ENCODE measurements at regions not wholly inside any gene's neighbourhood (a gene's known extent, or its start where the extent isn't known, plus 50 kb on each side); places are given as distances from the start of the nearest gene placed in this dataset.
"Not testable (repeated sequence)": the region's sequence is repeated elsewhere in the genome, so short reads cannot be mapped to it uniquely, and the experiment has no call there.

DNA sequence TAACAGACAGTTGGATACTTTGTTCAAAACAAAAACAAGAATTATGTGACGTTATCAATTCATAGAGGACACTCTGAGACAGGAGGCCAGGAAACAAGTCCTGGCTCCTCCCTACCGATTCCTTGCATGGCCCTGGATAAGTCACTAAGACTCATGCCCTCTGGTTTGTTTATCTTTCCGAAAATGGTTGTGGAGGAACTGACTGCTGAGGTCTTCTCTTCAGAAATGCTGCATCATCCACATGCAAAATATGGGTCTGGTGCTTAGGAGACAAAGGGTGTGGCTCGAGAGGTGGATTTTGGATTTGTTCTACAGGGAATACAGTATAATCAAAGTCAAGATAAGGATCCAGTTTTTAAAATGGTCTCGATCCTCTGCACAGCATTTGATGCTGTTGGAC is 130.9 kb downstream of the RELL1 start:
- WGBS (ENCODE audit: insufficient coverage) = 100% methylated on average over 5 of the region's 5 CpGs

DNA sequence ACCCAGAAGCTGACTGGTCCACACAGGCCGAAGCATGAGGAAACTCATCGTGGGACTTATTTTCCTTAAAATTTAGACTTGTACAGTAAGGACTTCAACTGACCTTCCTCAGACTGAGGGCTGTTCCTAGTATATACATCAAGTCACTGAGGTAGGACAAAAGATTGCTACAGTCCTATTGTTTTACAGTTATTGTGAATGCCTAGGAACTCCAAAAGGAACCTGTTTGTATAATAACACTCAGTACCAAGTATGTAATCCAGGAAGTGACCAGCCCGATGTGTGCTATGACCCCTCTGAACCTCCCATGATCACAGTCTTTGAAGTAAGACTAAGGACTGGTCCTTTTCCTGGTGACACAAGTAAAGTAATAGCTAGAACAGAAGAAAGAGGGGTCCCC is 136.3 kb downstream of the RELL1 start:
- DNase-seq; H3K36me3 ChIP-seq (ENCODE audit: control insufficient read depth in 4 of 4, insufficient read depth in 4 of 4, low read length in 3 of 4); CTCF ChIA-PET; POLR2A ChIA-PET; H3K27ac ChIP-seq (ENCODE audit: insufficient read depth in 1 of 2, low read depth in 1 of 2, low read length in 2 of 2, poor library complexity in 1 of 2, severe bottlenecking in 2 of 2); H3K27me3 ChIP-seq (replicated peaks in 2 of 5; ENCODE audit: control insufficient read depth in 4 of 5, insufficient read depth in 5 of 5, low read length in 4 of 5); H3K4me3 ChIP-seq (ENCODE audit: control insufficient read depth in 1 of 7, extremely low read depth in 1 of 7, insufficient read depth in 4 of 7, low read depth in 2 of 7, low read length in 6 of 7); H3K4me1 ChIP-seq (ENCODE audit: control extremely low read depth in 1 of 4, control insufficient read depth in 4 of 4, insufficient read depth in 4 of 4, low read length in 3 of 4): not testable (repeated sequence)
- 100% methylated on average over 2 of the region's 3 CpGs for WGBS (ENCODE audit: insufficient coverage)
- peaks cover 0 to 23% (median 4%) of the 10 kb centered on the region in 5 experiments for H3K9me3 ChIP-seq (ENCODE audit: control extremely low read depth in 1 of 5, control insufficient read depth in 4 of 5, insufficient read depth in 2 of 5, low read depth in 1 of 5, low read length in 4 of 5)

More for the DNA sequence above, 130.9 kb downstream of the RELL1 start:
- no peak for DNase-seq
- Histone ChIP-seq H3K27me3 (replicated peaks in 2 of 5; ENCODE audit: control insufficient read depth in 4 of 5, insufficient read depth in 5 of 5, low read length in 4 of 5) (no peaks in the 10 kb centered on the region), H3K36me3 (ENCODE audit: control insufficient read depth in 4 of 4, insufficient read depth in 4 of 4, low read length in 3 of 4) (no peaks in the 10 kb centered on the region), H3K27ac (ENCODE audit: insufficient read depth in 1 of 2, low read depth in 1 of 2, low read length in 2 of 2, poor library complexity in 1 of 2, severe bottlenecking in 2 of 2) (no peak overlapping the region), H3K9me3 (ENCODE audit: control extremely low read depth in 1 of 5, control insufficient read depth in 4 of 5, insufficient read depth in 2 of 5, low read depth in 1 of 5, low read length in 4 of 5) (peaks cover 0 to 7% (median 0%) of the 10 kb centered on the region in 5 experiments), H3K4me1 (ENCODE audit: control extremely low read depth in 1 of 4, control insufficient read depth in 4 of 4, insufficient read depth in 4 of 4, low read length in 3 of 4) (no peaks in the 10 kb centered on the region), H3K4me3 (ENCODE audit: control insufficient read depth in 1 of 7, extremely low read depth in 1 of 7, insufficient read depth in 4 of 7, low read depth in 2 of 7, low read length in 6 of 7) (no peak overlapping the region)
- POLR2A ChIA-PET = no interaction called here
- CTCF ChIA-PET = interaction anchor here (1.0 to 1.1 kb wide), 2 partner anchors 12 to 102 kb away, joined by 3 to 7 read pairs; a partner anchor contains a TSS

DNA sequence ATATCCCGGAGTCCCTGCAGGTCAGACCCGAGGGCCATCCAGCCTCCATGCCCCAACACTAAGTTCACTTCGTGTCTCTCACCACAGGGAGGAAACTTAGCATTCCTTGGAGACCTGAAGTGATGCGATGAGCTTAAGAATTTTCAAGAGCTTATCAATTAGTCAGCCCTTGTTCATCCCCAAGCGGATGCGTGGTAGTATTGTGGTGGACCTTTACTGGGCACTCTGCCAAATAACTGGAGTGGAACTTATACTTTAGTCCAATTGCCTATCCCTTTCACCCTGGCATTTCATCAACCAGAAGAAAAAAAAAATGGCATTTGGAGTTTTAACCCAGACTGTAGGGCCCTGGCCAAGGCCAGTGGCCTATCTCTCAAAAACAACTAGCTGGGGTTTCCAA is 137.1 kb downstream of the RELL1 start:
- CTCF ChIA-PET = no interaction called here
- H3K4me3 ChIP-seq (ENCODE audit: control insufficient read depth in 1 of 7, extremely low read depth in 1 of 7, insufficient read depth in 4 of 7, low read depth in 2 of 7, low read length in 6 of 7) = no peak overlapping the region
- H3K27ac ChIP-seq (ENCODE audit: insufficient read depth in 1 of 2, low read depth in 1 of 2, low read length in 2 of 2, poor library complexity in 1 of 2, severe bottlenecking in 2 of 2) = no peak overlapping the region
- WGBS (ENCODE audit: insufficient coverage) = 100% methylated on average over 6 of the region's 6 CpGs
- POLR2A ChIA-PET = no interaction called here
- no peaks in the 10 kb centered on the region for H3K4me1 ChIP-seq (ENCODE audit: control extremely low read depth in 1 of 4, control insufficient read depth in 4 of 4, insufficient read depth in 4 of 4, low read length in 3 of 4)
- H3K36me3 ChIP-seq (ENCODE audit: control insufficient read depth in 4 of 4, insufficient read depth in 4 of 4, low read length in 3 of 4) = no peaks in the 10 kb centered on the region
- H3K9me3 ChIP-seq (ENCODE audit: control extremely low read depth in 1 of 5, control insufficient read depth in 4 of 5, insufficient read depth in 2 of 5, low read depth in 1 of 5, low read length in 4 of 5) = peaks cover 0 to 23% (median 4%) of the 10 kb centered on the region in 5 experiments
- DNase-seq = no peak
- no peaks in the 10 kb centered on the region for H3K27me3 ChIP-seq (replicated peaks in 2 of 5; ENCODE audit: control insufficient read depth in 4 of 5, insufficient read depth in 5 of 5, low read length in 4 of 5)

DNA sequence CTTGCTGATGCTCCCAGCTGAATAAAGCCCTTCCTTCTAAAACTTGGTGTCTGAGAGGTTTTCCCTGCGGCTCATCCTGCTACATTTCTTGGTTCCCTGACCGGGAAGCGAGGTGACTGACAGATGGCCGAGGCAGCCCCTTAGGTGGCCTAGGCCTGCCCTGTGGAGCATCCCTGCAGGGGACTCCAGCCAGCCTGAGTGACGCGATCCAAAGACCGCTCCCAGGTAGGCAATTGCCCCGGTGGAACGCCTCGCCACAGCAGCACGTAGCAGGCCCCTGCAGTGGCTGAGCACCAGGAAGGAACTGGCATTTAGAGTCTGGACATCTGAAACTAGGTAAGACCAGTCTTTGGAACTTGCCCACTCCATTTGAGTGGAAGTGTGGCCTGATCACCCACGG is 139.6 kb downstream of the RELL1 start:
- POLR2A ChIA-PET = no interaction called here
- DNase-seq = no peak
- H3K9me3 ChIP-seq (ENCODE audit: control extremely low read depth in 1 of 5, control insufficient read depth in 4 of 5, insufficient read depth in 2 of 5, low read depth in 1 of 5, low read length in 4 of 5) = peaks cover 0 to 16% (median 4%) of the 10 kb centered on the region in 5 experiments
- WGBS (ENCODE audit: insufficient coverage) = 99% methylated on average over 12 of the region's 12 CpGs
- H3K4me1 ChIP-seq (ENCODE audit: control extremely low read depth in 1 of 4, control insufficient read depth in 4 of 4, insufficient read depth in 4 of 4, low read length in 3 of 4) = no peaks in the 10 kb centered on the region
- no peak overlapping the region for H3K27ac ChIP-seq (ENCODE audit: insufficient read depth in 1 of 2, low read depth in 1 of 2, low read length in 2 of 2, poor library complexity in 1 of 2, severe bottlenecking in 2 of 2)
- H3K36me3 ChIP-seq (ENCODE audit: control insufficient read depth in 4 of 4, insufficient read depth in 4 of 4, low read length in 3 of 4) = no peaks in the 10 kb centered on the region
- no peaks in the 10 kb centered on the region for H3K27me3 ChIP-seq (replicated peaks in 2 of 5; ENCODE audit: control insufficient read depth in 4 of 5, insufficient read depth in 5 of 5, low read length in 4 of 5)
- CTCF ChIA-PET = no interaction called here
- no peak overlapping the region for H3K4me3 ChIP-seq (ENCODE audit: control insufficient read depth in 1 of 7, extremely low read depth in 1 of 7, insufficient read depth in 4 of 7, low read depth in 2 of 7, low read length in 6 of 7)

DNA sequence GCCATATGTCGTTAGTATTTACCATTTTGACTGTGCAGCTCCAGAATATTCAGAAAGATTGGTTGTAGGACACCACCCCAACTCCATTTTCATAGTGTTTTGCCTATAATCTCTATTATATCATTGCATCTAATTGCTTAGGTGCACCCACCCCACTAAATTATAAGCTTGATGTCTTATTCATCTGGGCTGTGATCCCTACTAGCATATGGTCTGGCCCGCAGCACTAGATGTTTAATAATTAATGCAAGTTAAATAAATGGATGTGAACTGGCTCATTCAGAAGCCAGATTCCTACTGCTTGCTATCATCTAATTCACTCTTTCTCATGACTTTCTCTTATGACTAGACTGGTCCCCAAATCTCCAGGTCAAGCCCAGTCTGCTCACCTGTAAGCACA is 143.5 kb downstream of the RELL1 start:
- Histone ChIP-seq H3K4me1 (ENCODE audit: control extremely low read depth in 1 of 4, control insufficient read depth in 4 of 4, insufficient read depth in 4 of 4, low read length in 3 of 4) (no peaks in the 10 kb centered on the region), H3K4me3 (ENCODE audit: control insufficient read depth in 1 of 7, extremely low read depth in 1 of 7, insufficient read depth in 4 of 7, low read depth in 2 of 7, low read length in 6 of 7) (no peak overlapping the region), H3K36me3 (ENCODE audit: control insufficient read depth in 4 of 4, insufficient read depth in 4 of 4, low read length in 3 of 4) (no peaks in the 10 kb centered on the region), H3K9me3 (ENCODE audit: control extremely low read depth in 1 of 5, control insufficient read depth in 4 of 5, insufficient read depth in 2 of 5, low read depth in 1 of 5, low read length in 4 of 5) (peaks cover 0 to 16% (median 4%) of the 10 kb centered on the region in 5 experiments), H3K27me3 (replicated peaks in 2 of 5; ENCODE audit: control insufficient read depth in 4 of 5, insufficient read depth in 5 of 5, low read length in 4 of 5) (no peaks in the 10 kb centered on the region), H3K27ac (ENCODE audit: insufficient read depth in 1 of 2, low read depth in 1 of 2, low read length in 2 of 2, poor library complexity in 1 of 2, severe bottlenecking in 2 of 2) (no peak overlapping the region)
- 80% methylated on average over 1 of the region's 2 CpGs for WGBS (ENCODE audit: insufficient coverage)
- ChIA-PET POLR2A (no interaction called here), CTCF (no interaction called here)
- no peak for DNase-seq

DNA sequence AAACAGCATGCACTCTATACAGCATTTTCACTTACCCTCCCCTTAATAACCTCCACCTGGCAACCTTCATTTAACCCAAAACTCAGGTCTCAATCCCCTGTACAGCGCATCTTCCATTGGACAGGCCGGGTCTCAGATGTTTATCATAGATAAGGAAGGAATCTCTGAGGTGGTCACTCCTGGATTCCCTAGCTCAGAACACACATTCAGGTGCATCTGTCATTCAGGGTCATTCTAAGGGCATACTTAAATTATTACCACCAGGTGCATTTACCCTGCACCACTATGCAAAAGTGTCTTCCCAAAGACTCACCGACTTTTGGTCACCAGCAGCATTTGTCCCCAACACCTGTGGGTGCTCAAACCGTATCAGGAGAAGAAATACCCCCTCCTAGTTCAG is 144.2 kb downstream of the RELL1 start:
- no peak overlapping the region for H3K4me3 ChIP-seq (ENCODE audit: control insufficient read depth in 1 of 7, extremely low read depth in 1 of 7, insufficient read depth in 4 of 7, low read depth in 2 of 7, low read length in 6 of 7)
- H3K27ac ChIP-seq (ENCODE audit: insufficient read depth in 1 of 2, low read depth in 1 of 2, low read length in 2 of 2, poor library complexity in 1 of 2, severe bottlenecking in 2 of 2) = no peak overlapping the region
- CTCF ChIA-PET = no interaction called here
- peaks cover 0 to 16% (median 4%) of the 10 kb centered on the region in 5 experiments for H3K9me3 ChIP-seq (ENCODE audit: control extremely low read depth in 1 of 5, control insufficient read depth in 4 of 5, insufficient read depth in 2 of 5, low read depth in 1 of 5, low read length in 4 of 5)
- no peaks in the 10 kb centered on the region for H3K36me3 ChIP-seq (ENCODE audit: control insufficient read depth in 4 of 4, insufficient read depth in 4 of 4, low read length in 3 of 4)
- no peak for DNase-seq
- no peaks in the 10 kb centered on the region for H3K27me3 ChIP-seq (replicated peaks in 2 of 5; ENCODE audit: control insufficient read depth in 4 of 5, insufficient read depth in 5 of 5, low read length in 4 of 5)
- WGBS (ENCODE audit: insufficient coverage) = 96% methylated on average over 4 of the region's 4 CpGs
- POLR2A ChIA-PET = no interaction called here
- no peaks in the 10 kb centered on the region for H3K4me1 ChIP-seq (ENCODE audit: control extremely low read depth in 1 of 4, control insufficient read depth in 4 of 4, insufficient read depth in 4 of 4, low read length in 3 of 4)

DNA sequence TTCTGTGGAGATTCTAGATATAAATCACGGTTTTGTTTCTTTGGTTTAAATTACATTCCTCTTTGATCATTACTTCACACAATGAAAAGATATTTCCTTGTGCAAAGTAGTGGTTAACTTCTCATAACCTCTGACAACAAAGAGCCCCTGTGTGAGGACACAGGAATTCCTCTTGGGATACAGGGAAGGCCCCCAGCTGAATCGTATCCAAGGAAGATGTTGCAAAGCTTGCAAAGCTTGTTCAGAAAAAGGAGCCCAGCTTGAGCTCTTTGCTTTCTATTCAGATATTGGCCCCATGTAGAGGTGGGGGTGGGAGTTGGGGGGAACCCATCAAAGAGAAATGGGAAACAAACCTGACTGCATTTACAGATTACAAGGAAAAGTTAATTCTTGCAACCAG is 145.7 kb downstream of the RELL1 start:
- H3K4me3 ChIP-seq (ENCODE audit: control insufficient read depth in 1 of 7, extremely low read depth in 1 of 7, insufficient read depth in 4 of 7, low read depth in 2 of 7, low read length in 6 of 7) = no peak overlapping the region
- POLR2A ChIA-PET = no interaction called here
- 91% methylated on average over 1 of the region's 2 CpGs for WGBS (ENCODE audit: insufficient coverage)
- peaks cover 0 to 5% (median 0%) of the 10 kb centered on the region in 5 experiments for H3K9me3 ChIP-seq (ENCODE audit: control extremely low read depth in 1 of 5, control insufficient read depth in 4 of 5, insufficient read depth in 2 of 5, low read depth in 1 of 5, low read length in 4 of 5)
- no peaks in the 10 kb centered on the region for H3K36me3 ChIP-seq (ENCODE audit: control insufficient read depth in 4 of 4, insufficient read depth in 4 of 4, low read length in 3 of 4)
- H3K27ac ChIP-seq (ENCODE audit: insufficient read depth in 1 of 2, low read depth in 1 of 2, low read length in 2 of 2, poor library complexity in 1 of 2, severe bottlenecking in 2 of 2) = no peak overlapping the region
- CTCF ChIA-PET = no interaction called here
- no peaks in the 10 kb centered on the region for H3K27me3 ChIP-seq (replicated peaks in 2 of 5; ENCODE audit: control insufficient read depth in 4 of 5, insufficient read depth in 5 of 5, low read length in 4 of 5)
- DNase-seq = no peak
- H3K4me1 ChIP-seq (ENCODE audit: control extremely low read depth in 1 of 4, control insufficient read depth in 4 of 4, insufficient read depth in 4 of 4, low read length in 3 of 4) = no peaks in the 10 kb centered on the region
